ES-I3 (cell line): ENCODE measurements at regions not wholly inside any gene's neighbourhood (a gene's known extent, or its start where the extent isn't known, plus 50 kb on each side); places are given as distances from the start of the nearest gene placed in this dataset.

Source experiments
- H3K36me3 ChIP-seq: 2 replicates; pipeline ENCODE4 v1.6.1; 2013; ENCODE audit warnings: mild to moderate bottlenecking, low read length, control low read depth, moderate library complexity; ENCODE audit not compliant: insufficient read depth
- H3K4me1 ChIP-seq: 2 replicates; pipeline ENCODE4 v1.6.1; 2013; ENCODE audit warnings: mild to moderate bottlenecking, control low read depth, low read length; ENCODE audit not compliant: insufficient read depth
- H3K9ac ChIP-seq: 2 replicates; pipeline ENCODE4 v1.6.1; 2013; ENCODE audit warnings: low read depth, mild to moderate bottlenecking, low read length, moderate library complexity
- H3K9me3 ChIP-seq: 2 replicates; pipeline ENCODE4 v1.6.1; 2013; ENCODE audit warnings: mild to moderate bottlenecking, low read length, moderate library complexity; ENCODE audit not compliant: control insufficient read depth, insufficient read depth

GRCh38 chr13:58592786-58593185 lies 961.2 kb downstream of the PCDH17 start:
- H3K36me3 ChIP-seq = no peaks in the 10 kb centered on the region
- H3K4me1 ChIP-seq = peaks cover 5% of the 10 kb centered on the region; the same call in 1 of the 2 replicates
- H3K9ac ChIP-seq = no peak overlapping the region
- no peaks in the 10 kb centered on the region for H3K9me3 ChIP-seq

- Histone ChIP-seq H3K4me1 (peaks cover 5% of the 10 kb centered on the region; the same call in 1 of the 2 replicates), H3K36me3 (no peaks in the 10 kb centered on the region), H3K9me3 (no peaks in the 10 kb centered on the region), H3K9ac (no peak overlapping the region)
Observed at GRCh38 chr13:58594747-58595600, 963.4 kb downstream of the PCDH17 start.

- H3K4me1 ChIP-seq = peaks cover 5% of the 10 kb centered on the region; the same call in 1 of the 2 replicates
- H3K9me3 ChIP-seq = no peaks in the 10 kb centered on the region
- H3K9ac ChIP-seq = no peak overlapping the region
- H3K36me3 ChIP-seq = no peaks in the 10 kb centered on the region
Observed at GRCh38 chr13:58597552-58597951, 966.0 kb downstream of the PCDH17 start.

GRCh38 chr13:58598241-58598640 lies 966.7 kb downstream of the PCDH17 start:
- Histone ChIP-seq H3K36me3 (no peaks in the 10 kb centered on the region), H3K4me1 (peaks cover 5% of the 10 kb centered on the region; the same call in 1 of the 2 replicates), H3K9me3 (no peaks in the 10 kb centered on the region), H3K9ac (no peak overlapping the region)

- Histone ChIP-seq H3K36me3 (no peaks in the 10 kb centered on the region), H3K4me1 (no peaks in the 10 kb centered on the region), H3K9ac (no peak overlapping the region), H3K9me3 (no peaks in the 10 kb centered on the region)
Observed at GRCh38 chr13:58611117-58611516, 979.6 kb downstream of the PCDH17 start.

- no peak overlapping the region for H3K9ac ChIP-seq
- H3K36me3 ChIP-seq = no peaks in the 10 kb centered on the region
- H3K4me1 ChIP-seq = peaks cover 7% of the 10 kb centered on the region; the same call in 1 of the 2 replicates
- H3K9me3 ChIP-seq = no peaks in the 10 kb centered on the region
Observed at GRCh38 chr13:58617880-58618665, 986.5 kb downstream of the PCDH17 start.

- Histone ChIP-seq H3K9me3 (no peaks in the 10 kb centered on the region), H3K9ac (no peak overlapping the region), H3K4me1 (peaks cover 7% of the 10 kb centered on the region; the same call in 1 of the 2 replicates), H3K36me3 (no peaks in the 10 kb centered on the region)
Observed at GRCh38 chr13:58619396-58620113, 988.0 kb downstream of the PCDH17 start.

- no peak overlapping the region for H3K9ac ChIP-seq
- H3K4me1 ChIP-seq = peaks cover 7% of the 10 kb centered on the region; the same call in 1 of the 2 replicates
- no peaks in the 10 kb centered on the region for H3K36me3 ChIP-seq
- no peaks in the 10 kb centered on the region for H3K9me3 ChIP-seq
Observed at GRCh38 chr13:58620176-58620575, 988.6 kb downstream of the PCDH17 start.

- H3K4me1 ChIP-seq = no peaks in the 10 kb centered on the region
- no peaks in the 10 kb centered on the region for H3K36me3 ChIP-seq
- H3K9ac ChIP-seq = no peak overlapping the region
- no peaks in the 10 kb centered on the region for H3K9me3 ChIP-seq
Observed at GRCh38 chr13:58625703-58626389, 994.3 kb downstream of the PCDH17 start.

- Histone ChIP-seq H3K4me1 (no peaks in the 10 kb centered on the region), H3K36me3 (no peaks in the 10 kb centered on the region), H3K9me3 (no peaks in the 10 kb centered on the region), H3K9ac (no peak overlapping the region)
Observed at GRCh38 chr13:58630794-58631193, 999.2 kb downstream of the PCDH17 start.

- Histone ChIP-seq H3K9me3 (no peaks in the 10 kb centered on the region), H3K4me1 (no peaks in the 10 kb centered on the region), H3K9ac (no peak overlapping the region), H3K36me3 (no peaks in the 10 kb centered on the region)
Observed at GRCh38 chr13:58633226-58633625, 1001.7 kb downstream of the PCDH17 start.

GRCh38 chr13:58655086-58655485 lies 1023.5 kb downstream of the PCDH17 start:
- Histone ChIP-seq H3K9me3 (no peaks in the 10 kb centered on the region), H3K4me1 (no peaks in the 10 kb centered on the region), H3K36me3 (no peaks in the 10 kb centered on the region), H3K9ac (no peak overlapping the region)

- no peaks in the 10 kb centered on the region for H3K4me1 ChIP-seq
- H3K9ac ChIP-seq = no peak overlapping the region
- H3K9me3 ChIP-seq = no peaks in the 10 kb centered on the region
- H3K36me3 ChIP-seq = no peaks in the 10 kb centered on the region
Observed at GRCh38 chr13:58660826-58661225, 1029.3 kb downstream of the PCDH17 start.

GRCh38 chr13:58666331-58666730 lies 1034.8 kb downstream of the PCDH17 start:
- H3K9me3 ChIP-seq = no peaks in the 10 kb centered on the region
- no peaks in the 10 kb centered on the region for H3K4me1 ChIP-seq

More at GRCh38 chr13:58666331-58666730, 1034.8 kb downstream of the PCDH17 start:
- Histone ChIP-seq H3K9ac (no peak overlapping the region), H3K36me3 (no peaks in the 10 kb centered on the region)
